ENCODE measurements at regions not wholly inside any gene's neighbourhood (a gene's known extent, or its start where the extent isn't known, plus 50 kb on each side); places are given as distances from the start of the nearest gene placed in this dataset.

GRCh38 chr5:155211764-155212163 is 198.2 kb downstream of the KIF4B start:
- DNase-seq, result no peak

GRCh38 chr5:155222393-155222792 is 208.8 kb downstream of the KIF4B start:
- DNase-seq, result no peak

- DNase-seq, result no peak
These were observed 215.6 kb downstream of the KIF4B start for GRCh38 chr5:155229135-155229534.

- DNase-seq, result no peak
These were observed 226.2 kb downstream of the KIF4B start for GRCh38 chr5:155239803-155240202.

GRCh38 chr5:155250596-155250995 is 237.0 kb downstream of the KIF4B start:
- no peak for DNase-seq

GRCh38 chr5:155252025-155252424 is 238.5 kb downstream of the KIF4B start:
- DNase-seq, result no peak

GRCh38 chr5:155252717-155253116 is 239.2 kb downstream of the KIF4B start:
- no peak for DNase-seq

GRCh38 chr5:155254399-155254798 is 240.8 kb downstream of the KIF4B start:
- DNase-seq, result no peak

GRCh38 chr5:155258161-155258560 is 244.6 kb downstream of the KIF4B start:
- no peak for DNase-seq

- no peak for DNase-seq
These were observed 246.1 kb downstream of the KIF4B start for GRCh38 chr5:155259648-155260047.

GRCh38 chr5:155260798-155261197 is 247.2 kb downstream of the KIF4B start:
- no peak for DNase-seq

- DNase-seq, result no peak
These were observed 249.8 kb downstream of the KIF4B start for GRCh38 chr5:155263381-155263780.

GRCh38 chr5:155264809-155265208 is 251.3 kb downstream of the KIF4B start:
- DNase-seq, result no peak

GRCh38 chr5:155268770-155269425 is 255.3 kb downstream of the KIF4B start:
- no peak for DNase-seq

GRCh38 chr5:155270725-155271124 is 257.2 kb downstream of the KIF4B start:
- no peak for DNase-seq

- DNase-seq, result no peak
These were observed 260.9 kb downstream of the KIF4B start for GRCh38 chr5:155274484-155274883.

- DNase-seq, result no peak
These were observed 261.7 kb downstream of the KIF4B start for GRCh38 chr5:155275222-155275621.

- DNase-seq, result no peak
These were observed 262.7 kb downstream of the KIF4B start for GRCh38 chr5:155276231-155276630.

GRCh38 chr5:155278532-155278931 is 265.0 kb downstream of the KIF4B start:
- DNase-seq, result no peak

GRCh38 chr5:155282503-155283107 is 269.1 kb downstream of the KIF4B start:
- DNase-seq, result no peak

- no peak for DNase-seq
These were observed 272.2 kb downstream of the KIF4B start for GRCh38 chr5:155285706-155286105.

GRCh38 chr5:155290937-155291336 is 277.4 kb downstream of the KIF4B start:
- no peak for DNase-seq

- DNase-seq, result no peak
These were observed 280.1 kb downstream of the KIF4B start for GRCh38 chr5:155293605-155294178.

GRCh38 chr5:155295111-155295510 is 281.6 kb downstream of the KIF4B start:
- no peak for DNase-seq

Data from activated CD4-positive, alpha-beta T cell treated with anti-CD3 and anti-CD28 coated beads, Interleukin-2, amount 50 U/mL, for 1 hour (primary cell).